Suprapubic skin (tissue), 4 donors: ENCODE measurements at regions not wholly inside any gene's neighbourhood (a gene's known extent, or its start where the extent isn't known, plus 50 kb on each side); places are given as distances from the start of the nearest gene placed in this dataset.

ENCODE experiments used
- DNase-seq, 2 donors: peaks; one replicate each; pipeline ENCODE4 v3.0.0-alpha.2; 2019; ENCODE audit warnings: low spot score in 2 of 2
- H3K27ac ChIP-seq: fragments of 200-600 bp; sonication (generic); one replicate; pipeline ENCODE4 v1.5.1; 2019
- H3K27me3 ChIP-seq: fragments of 200-600 bp; sonication (generic); one replicate; pipeline ENCODE4 v1.5.1; 2019
- H3K36me3 ChIP-seq: fragments of 200-600 bp; sonication (generic); one replicate; pipeline ENCODE4 v1.5.1; 2019
- H3K4me1 ChIP-seq: fragments of 200-600 bp; sonication (generic); one replicate; pipeline ENCODE4 v1.5.1; 2019
- H3K4me3 ChIP-seq: fragments of 200-600 bp; sonication (generic); one replicate; pipeline ENCODE4 v1.5.1; 2019; ENCODE audit warnings: mild to moderate bottlenecking
- H3K9me3 ChIP-seq: fragments of 200-600 bp; sonication (generic); one replicate; pipeline ENCODE4 v1.5.1; 2019
- CTCF ChIP-seq, 2 donors: fragments of 200-600 bp in 1 of 2; fragments of 450-650 bp in 1 of 2; sonication (generic) in 1 of 2; IDR thresholded peaks; one replicate each; pipeline ENCODE4 v1.5.1; 2016 to 2019; ENCODE audit warnings: antibody characterized with exemption in 2 of 2, mild to moderate bottlenecking in 1 of 2, moderate library complexity in 1 of 2
- EP300 ChIP-seq: sonication (generic); formaldehyde crosslinking; IDR thresholded peaks from one replicate; pipeline ENCODE4 v1.6.1; 2017; ENCODE audit warnings: antibody characterized with exemption
- POLR2A ChIP-seq, 2 donors: fragments of 450-650 bp; IDR thresholded peaks; one replicate each; pipeline ENCODE4 v1.6.1; 2017; ENCODE audit warnings: antibody characterized with exemption in 2 of 2, mild to moderate bottlenecking in 2 of 2, moderate library complexity in 2 of 2
- POLR2AphosphoS5 ChIP-seq, 3 donors: sonication (generic); formaldehyde crosslinking; IDR thresholded peaks; one replicate each; pipeline ENCODE4 v1.6.1; 2017; ENCODE audit warnings: antibody characterized with exemption in 3 of 3
- WGBS: methylation state at CpG from one replicate; pipeline ENCODE4 v1.1.5; 2018; 5-methylcytosine and 5-hydroxymethylcytosine counted together

DNA sequence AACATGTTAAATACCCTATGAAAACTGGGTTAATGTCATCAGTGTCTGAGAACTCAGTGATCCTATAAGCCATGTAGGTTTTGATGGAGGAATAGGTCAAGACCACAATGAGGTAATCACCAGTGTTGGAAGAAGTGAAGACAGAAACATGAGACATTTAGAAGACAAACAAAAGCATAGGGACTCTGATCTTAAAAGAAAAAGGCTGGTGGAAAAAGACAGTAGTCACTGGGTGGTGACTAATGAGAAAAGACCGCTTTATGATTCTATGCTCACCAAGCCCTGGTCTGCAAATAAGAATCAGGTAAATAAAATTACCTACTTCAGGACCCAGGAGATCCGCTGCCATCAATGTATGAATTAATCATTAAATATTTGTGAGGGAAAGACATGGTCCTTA lies 271.9 kb downstream of the GPD2 start:
- 91% methylated on average over 2 of the region's 2 CpGs for WGBS

DNA sequence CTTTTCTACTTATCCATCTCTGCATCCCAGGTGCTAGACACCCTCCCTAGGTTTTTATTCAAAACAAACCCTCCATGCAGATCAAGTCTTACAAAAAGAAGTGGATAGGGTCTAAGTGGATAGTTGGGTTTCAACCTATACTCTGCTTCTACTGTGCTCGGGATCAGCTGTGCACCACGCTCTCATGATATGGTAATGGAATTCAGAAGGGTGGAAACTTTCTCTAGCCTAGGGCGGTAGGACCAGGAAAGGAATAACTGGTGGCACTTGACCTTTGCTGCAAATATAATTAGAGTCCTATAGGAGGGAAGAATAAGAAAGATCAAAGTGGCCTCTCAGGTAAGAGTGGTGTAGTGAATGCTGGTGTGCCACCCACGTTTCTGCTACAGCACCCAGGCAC lies 272.9 kb downstream of the GPD2 start:
- Histone ChIP-seq H3K4me3 (no peak overlapping the region), H3K36me3 (no peaks in the 10 kb centered on the region), H3K9me3 (no peaks in the 10 kb centered on the region), H3K4me1 (peaks cover 8% of the 10 kb centered on the region), H3K27ac (no peak overlapping the region), H3K27me3 (no peaks in the 10 kb centered on the region)
- no peak for DNase-seq
- TF ChIP-seq EP300 = no peak
- 89% methylated on average over 4 of the region's 4 CpGs for WGBS

More for the DNA sequence above, 271.9 kb downstream of the GPD2 start:
- Histone ChIP-seq H3K27me3 (no peaks in the 10 kb centered on the region), H3K9me3 (no peaks in the 10 kb centered on the region), H3K36me3 (no peaks in the 10 kb centered on the region), H3K27ac (no peak overlapping the region), H3K4me1 (peaks cover 8% of the 10 kb centered on the region), H3K4me3 (no peak overlapping the region)
- TF ChIP-seq EP300 = no peak
- TF ChIP-seq POLR2A (IDR thresholded peaks at IDR 0.05) = no peak
- no peak for TF ChIP-seq CTCF (IDR thresholded peaks at IDR 0.05)
- no peak for TF ChIP-seq POLR2AphosphoS5 (IDR thresholded peaks at IDR 0.05)
- no peak for DNase-seq

DNA sequence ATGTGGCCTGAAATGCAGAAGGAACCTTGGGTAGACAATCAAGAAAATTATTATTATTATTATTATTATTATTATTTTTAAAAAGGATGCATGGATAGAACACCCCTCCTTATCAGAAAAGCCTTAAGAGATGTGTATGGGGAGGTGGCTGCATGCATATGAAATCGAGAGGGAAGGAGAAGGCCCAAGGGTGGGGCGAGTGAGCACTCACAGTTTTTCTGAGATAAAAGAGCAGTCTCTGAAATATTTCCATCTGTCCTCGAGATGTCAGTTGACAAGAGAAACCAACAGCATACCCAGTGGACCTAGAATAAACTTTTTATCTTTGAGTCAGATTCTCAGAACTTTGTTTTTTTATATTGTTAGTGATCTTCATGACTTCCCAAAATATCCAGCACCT lies 282.9 kb downstream of the GPD2 start:
- Histone ChIP-seq H3K36me3 (no peaks in the 10 kb centered on the region), H3K4me1 (no peaks in the 10 kb centered on the region), H3K4me3 (no peak overlapping the region), H3K27me3 (peaks cover 2% of the 10 kb centered on the region), H3K27ac (no peak overlapping the region), H3K9me3 (no peaks in the 10 kb centered on the region)
- DNase-seq = no peak
- WGBS = 68% methylated on average over 3 of the region's 3 CpGs
- TF ChIP-seq POLR2A (IDR thresholded peaks at IDR 0.05) (no peak), EP300 (no peak), CTCF (IDR thresholded peaks at IDR 0.05) (no peak), POLR2AphosphoS5 (IDR thresholded peaks at IDR 0.05) (no peak)

DNA sequence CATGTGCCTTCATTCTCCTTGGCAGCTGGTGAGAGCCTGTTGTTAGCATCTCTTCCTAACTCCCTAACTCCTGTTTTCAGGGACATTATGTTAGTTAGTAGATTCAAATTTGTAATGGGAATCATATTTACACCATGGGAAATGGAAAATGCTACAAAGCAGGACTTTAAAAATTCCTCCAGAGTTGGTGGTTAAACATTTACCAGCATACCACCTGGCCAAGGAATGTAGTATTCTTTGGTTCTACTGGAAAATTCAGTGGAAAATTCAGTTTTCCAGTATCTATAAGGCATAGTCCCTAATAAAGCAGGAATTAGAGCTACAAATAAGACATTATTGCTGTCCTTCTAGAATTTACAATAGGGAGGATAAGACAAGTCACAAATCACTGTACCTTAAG lies 291.7 kb downstream of the GPD2 start:
- DNase-seq = no peak
- no peaks in the 10 kb centered on the region for H3K9me3 ChIP-seq
- H3K4me1 ChIP-seq = no peaks in the 10 kb centered on the region
- H3K27me3 ChIP-seq = no peaks in the 10 kb centered on the region
- H3K4me3 ChIP-seq = no peak overlapping the region
- H3K27ac ChIP-seq = no peak overlapping the region
- no peak for TF ChIP-seq CTCF (IDR thresholded peaks at IDR 0.05)
- no peak for TF ChIP-seq EP300
- TF ChIP-seq POLR2AphosphoS5 (IDR thresholded peaks at IDR 0.05) = no peak
- no peak for TF ChIP-seq POLR2A (IDR thresholded peaks at IDR 0.05)
- H3K36me3 ChIP-seq = no peaks in the 10 kb centered on the region

DNA sequence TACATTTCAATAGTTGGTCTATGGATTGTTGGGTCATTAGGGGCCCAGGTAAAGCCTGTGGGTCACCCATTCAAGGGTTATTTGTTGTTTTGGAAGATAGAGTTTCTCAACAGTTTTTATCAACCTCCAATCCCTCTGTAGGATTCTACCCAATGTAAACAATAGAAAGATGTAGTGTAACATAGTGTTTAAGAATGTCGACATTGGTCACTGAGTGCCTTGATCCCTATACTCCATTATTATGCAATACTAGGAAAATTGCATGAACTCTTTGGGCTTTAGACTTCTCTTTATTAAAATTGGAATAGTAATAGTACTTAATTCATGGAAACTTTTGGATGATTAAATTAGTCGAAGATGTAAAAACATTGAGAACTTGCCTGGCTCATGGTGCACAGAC lies 292.1 kb downstream of the GPD2 start:
- TF ChIP-seq EP300 (no peak), CTCF (IDR thresholded peaks at IDR 0.05) (no peak), POLR2A (IDR thresholded peaks at IDR 0.05) (no peak), POLR2AphosphoS5 (IDR thresholded peaks at IDR 0.05) (no peak)
- Histone ChIP-seq H3K4me1 (no peaks in the 10 kb centered on the region), H3K9me3 (no peaks in the 10 kb centered on the region), H3K27ac (no peak overlapping the region), H3K36me3 (no peaks in the 10 kb centered on the region), H3K4me3 (no peak overlapping the region), H3K27me3 (no peaks in the 10 kb centered on the region)
- no peak for DNase-seq
- 90% methylated on average over 2 of the region's 2 CpGs for WGBS

DNA sequence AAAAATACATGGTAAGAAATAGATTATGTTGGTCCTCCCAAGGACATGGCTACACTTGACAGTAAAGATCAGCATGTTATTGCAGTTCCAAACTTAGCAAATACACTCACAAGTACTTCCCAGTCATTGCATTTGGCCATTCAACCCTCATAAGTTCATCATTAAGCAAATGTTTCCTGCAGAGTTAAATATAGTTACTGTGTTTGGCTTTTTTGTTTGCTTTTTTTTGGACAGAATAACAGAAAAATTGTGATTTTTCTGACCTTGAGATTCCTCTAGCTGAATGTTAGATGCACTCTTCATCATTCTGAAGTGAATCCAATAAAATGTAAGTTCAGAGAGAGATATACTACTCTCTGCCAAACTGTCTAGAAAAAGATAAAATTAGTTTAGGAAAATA lies 295.3 kb downstream of the GPD2 start:
- Histone ChIP-seq H3K27me3 (no peaks in the 10 kb centered on the region), H3K4me1 (no peaks in the 10 kb centered on the region), H3K4me3 (no peak overlapping the region), H3K9me3 (no peaks in the 10 kb centered on the region), H3K27ac (no peak overlapping the region), H3K36me3 (no peaks in the 10 kb centered on the region)
- TF ChIP-seq POLR2A (IDR thresholded peaks at IDR 0.05) (no peak), EP300 (no peak), POLR2AphosphoS5 (IDR thresholded peaks at IDR 0.05) (no peak), CTCF (IDR thresholded peaks at IDR 0.05) (no peak)
- no peak for DNase-seq
